NB4 (cell line): ENCODE measurements at regions not wholly inside any gene's neighbourhood (a gene's known extent, or its start where the extent isn't known, plus 50 kb on each side); places are given as distances from the start of the nearest gene placed in this dataset.

Experiments used
- DNase-seq: peaks from one replicate; pipeline ENCODE4 v3.0.0; 2010; ENCODE audit warnings: low read depth
- H3K4me3 ChIP-seq: one replicate; pipeline ENCODE4 v1.5.1; 2011; ENCODE audit warnings: mild to moderate bottlenecking, low read depth, low read length, moderate library complexity
- MYC ChIP-seq: IDR thresholded peaks from 2 replicates; pipeline ENCODE4 v1.6.1; 2011; ENCODE audit warnings: low read depth, low read length
- POLR2A ChIP-seq: IDR thresholded peaks from 2 replicates; pipeline ENCODE4 v1.6.1; 2011; ENCODE audit warnings: mild to moderate bottlenecking; ENCODE audit not compliant: insufficient read length; ENCODE audit errors: extremely low read depth
- TF ChIP-seq, protein P1 (sequence below): IDR thresholded peaks from 2 replicates; pipeline ENCODE4 v1.6.1; 2011; ENCODE audit warnings: low read depth, low read length
- TF ChIP-seq, protein P2 (sequence below): IDR thresholded peaks from one replicate; pipeline ENCODE4 v1.5.1; 2012; ENCODE audit warnings: low read depth, low read length

DNA sequence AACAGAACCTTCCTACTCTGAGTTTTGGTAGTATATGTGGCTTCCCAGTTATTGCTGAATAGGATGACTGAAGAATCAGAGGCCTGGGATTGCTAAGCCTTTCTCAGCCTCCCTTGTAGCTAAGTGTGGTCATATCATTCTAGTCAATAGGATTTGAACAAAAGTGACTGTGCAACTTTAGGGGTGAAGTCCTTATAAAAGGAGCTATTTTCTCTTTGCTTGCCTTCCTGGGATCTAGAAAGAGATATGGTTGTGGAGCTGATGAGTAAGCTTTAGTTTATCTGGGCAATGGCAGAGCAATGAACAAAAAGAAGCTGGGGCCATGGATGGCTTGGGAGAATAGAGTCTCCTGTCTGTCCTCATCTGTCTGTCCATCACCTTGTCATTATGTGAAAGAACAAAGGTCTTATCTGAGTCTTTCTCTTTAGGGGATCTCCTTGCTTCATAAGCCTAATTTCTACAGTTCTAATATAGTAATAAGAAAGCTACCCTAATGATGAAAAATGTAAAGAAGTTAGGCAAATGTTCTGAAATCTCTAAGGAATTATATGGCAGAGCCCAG, 91.5 kb downstream of the TENT5C start:
- no peak for TF ChIP-seq MYC
- TF ChIP-seq, protein P1, sequence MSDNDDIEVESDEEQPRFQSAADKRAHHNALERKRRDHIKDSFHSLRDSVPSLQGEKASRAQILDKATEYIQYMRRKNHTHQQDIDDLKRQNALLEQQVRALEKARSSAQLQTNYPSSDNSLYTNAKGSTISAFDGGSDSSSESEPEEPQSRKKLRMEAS = no peak
- TF ChIP-seq, protein P2, sequence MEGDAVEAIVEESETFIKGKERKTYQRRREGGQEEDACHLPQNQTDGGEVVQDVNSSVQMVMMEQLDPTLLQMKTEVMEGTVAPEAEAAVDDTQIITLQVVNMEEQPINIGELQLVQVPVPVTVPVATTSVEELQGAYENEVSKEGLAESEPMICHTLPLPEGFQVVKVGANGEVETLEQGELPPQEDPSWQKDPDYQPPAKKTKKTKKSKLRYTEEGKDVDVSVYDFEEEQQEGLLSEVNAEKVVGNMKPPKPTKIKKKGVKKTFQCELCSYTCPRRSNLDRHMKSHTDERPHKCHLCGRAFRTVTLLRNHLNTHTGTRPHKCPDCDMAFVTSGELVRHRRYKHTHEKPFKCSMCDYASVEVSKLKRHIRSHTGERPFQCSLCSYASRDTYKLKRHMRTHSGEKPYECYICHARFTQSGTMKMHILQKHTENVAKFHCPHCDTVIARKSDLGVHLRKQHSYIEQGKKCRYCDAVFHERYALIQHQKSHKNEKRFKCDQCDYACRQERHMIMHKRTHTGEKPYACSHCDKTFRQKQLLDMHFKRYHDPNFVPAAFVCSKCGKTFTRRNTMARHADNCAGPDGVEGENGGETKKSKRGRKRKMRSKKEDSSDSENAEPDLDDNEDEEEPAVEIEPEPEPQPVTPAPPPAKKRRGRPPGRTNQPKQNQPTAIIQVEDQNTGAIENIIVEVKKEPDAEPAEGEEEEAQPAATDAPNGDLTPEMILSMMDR = no peak
- TF ChIP-seq POLR2A = no peak
- no peak overlapping the region for H3K4me3 ChIP-seq
- no peak for DNase-seq

DNA sequence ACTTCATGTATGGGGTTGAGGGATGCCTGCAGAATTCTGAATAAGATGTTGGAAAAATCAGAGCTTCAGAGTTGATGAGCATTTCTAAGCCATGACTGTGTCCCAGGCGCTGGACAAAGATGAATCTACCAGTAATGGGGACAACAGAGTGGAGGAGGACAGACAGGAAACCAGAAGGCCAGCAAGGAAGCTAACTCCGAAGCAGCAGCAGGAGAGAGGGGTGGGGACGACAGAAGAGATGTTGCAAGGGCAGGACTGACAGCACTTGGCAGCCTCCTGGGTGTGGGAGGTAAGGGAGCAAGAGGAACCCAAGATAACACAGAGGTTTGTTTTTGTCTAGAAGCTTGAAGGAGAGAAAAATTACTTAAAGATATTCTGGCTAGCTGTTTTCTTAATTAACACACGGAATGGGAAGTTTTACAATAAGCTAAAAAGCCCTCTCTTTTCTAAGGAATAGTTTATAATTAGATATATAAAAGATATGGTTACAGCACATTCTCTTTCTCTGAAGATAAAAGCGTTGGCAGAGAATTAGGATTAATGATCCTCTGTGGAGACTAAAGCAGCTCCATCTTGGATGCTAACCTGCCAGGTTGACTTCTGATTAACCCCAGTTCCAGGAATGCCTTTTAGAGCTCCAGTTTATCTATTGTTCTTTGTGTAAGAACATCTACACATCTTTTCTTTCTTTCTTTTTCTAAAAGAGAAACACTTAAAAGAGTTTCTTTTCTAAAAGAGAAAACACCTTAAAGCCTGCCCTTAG, 92.7 kb downstream of the TENT5C start:
- no peak overlapping the region for H3K4me3 ChIP-seq
- TF ChIP-seq POLR2A (no peak), MYC (no peak)
- TF ChIP-seq, protein P2 = no peak
- TF ChIP-seq, protein P1 = no peak
- DNase-seq = peak; percentile 53

DNA sequence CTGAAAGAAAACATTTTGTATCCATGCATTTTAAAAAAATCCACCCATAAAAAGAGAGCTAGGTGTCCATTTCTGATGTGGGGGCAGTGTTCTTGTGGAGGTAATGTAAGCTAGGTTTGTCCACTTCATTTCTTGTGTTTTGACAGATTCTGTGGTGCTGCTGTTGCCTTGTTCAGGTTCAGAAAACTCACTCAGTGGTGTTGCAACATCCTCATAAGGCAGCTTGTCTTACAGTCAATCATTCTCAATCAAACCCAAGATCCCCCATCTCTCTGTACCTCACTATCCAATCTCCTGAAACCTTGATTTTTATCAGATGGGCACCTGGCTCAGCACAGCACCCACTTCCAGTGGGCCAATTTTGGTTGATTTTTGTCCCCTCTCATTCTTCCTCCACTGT, 94.1 kb downstream of the TENT5C start:
- DNase-seq = no peak
- TF ChIP-seq POLR2A (no peak), MYC (no peak)
- TF ChIP-seq, protein P2 = no peak
- TF ChIP-seq, protein P1 = no peak
- no peak overlapping the region for H3K4me3 ChIP-seq

DNA sequence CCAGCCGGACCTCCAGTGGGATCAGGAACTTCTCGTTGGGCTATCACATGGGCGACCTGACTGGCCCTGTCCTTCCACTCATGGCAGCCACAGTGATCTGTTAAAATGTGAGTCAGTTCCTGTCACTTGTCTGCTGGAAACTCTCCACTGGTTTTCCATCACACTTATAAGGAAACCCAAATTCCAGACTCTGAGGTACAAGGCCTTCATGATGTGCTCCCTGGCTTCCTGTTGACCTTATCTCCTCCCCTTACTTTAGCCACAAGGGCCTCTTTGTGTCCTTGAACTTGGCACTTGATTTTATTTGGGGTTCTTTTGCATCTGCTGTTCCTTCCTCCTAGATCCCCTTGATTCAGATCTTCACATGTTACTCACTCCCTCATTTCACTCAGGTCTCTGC, 96.8 kb downstream of the TENT5C start:
- TF ChIP-seq POLR2A (no peak), MYC (no peak)
- TF ChIP-seq, protein P1 = no peak
- TF ChIP-seq, protein P2 = no peak
- DNase-seq = no peak
- H3K4me3 ChIP-seq = no peak overlapping the region

DNA sequence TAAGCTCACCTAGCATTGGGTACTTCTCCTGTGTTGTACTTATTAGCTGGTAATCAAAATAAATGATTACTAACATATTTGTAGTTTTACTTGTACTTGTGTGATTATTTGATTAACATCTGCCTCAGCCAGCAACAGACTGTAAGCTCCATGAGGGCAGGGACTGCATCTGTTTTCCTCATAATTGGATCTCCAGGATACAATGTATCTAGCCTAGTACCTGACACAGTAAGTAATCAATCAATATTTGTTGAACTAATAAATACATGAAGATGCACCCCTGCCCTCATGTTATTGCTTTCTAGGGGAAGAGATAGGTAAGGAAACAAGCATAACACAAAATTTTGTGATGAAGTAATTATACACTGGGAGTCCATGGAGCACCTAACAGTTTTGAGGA, 101.5 kb downstream of the TENT5C start:
- no peak overlapping the region for H3K4me3 ChIP-seq
- DNase-seq = no peak
- TF ChIP-seq, protein P1 = no peak
- TF ChIP-seq POLR2A (no peak), MYC (no peak)
- TF ChIP-seq, protein P2 = no peak
